ENCODE measurements at regions not wholly inside any gene's neighbourhood (a gene's known extent, or its start where the extent isn't known, plus 50 kb on each side); places are given as distances from the start of the nearest gene placed in this dataset.

DNA sequence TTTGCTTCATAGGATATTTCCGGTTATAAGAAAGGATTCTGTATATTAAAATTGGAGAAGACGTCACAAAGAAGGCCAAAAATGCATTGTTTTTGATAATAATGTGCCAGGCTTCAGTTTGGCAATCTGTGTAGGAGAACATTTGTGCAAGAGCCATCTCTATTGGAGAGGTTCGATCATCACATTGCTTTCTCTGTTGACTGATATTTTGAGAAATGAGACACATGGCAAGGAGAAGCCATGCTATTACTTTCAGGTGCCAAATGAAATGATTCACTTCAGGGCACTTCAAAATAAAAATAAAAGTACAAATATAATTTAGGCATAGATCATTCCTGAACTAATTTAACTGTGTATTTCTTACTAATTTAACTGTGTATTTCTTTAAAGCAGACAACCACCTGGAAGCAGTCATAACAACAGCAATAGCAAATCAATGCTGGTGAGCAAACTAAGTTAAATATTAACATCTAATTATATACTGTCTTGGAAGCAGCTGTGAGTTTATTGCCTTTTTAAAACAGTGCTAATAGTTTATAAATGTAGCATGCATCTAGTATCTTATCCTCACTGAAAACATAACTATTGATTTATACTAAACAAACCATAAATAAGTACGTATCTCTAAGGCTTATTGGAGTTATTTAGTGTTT lies 50.2 kb upstream of the CHST9 start:
- Histone ChIP-seq H4K20me1 (ENCODE audit: low read depth) (no peaks in the 10 kb centered on the region), H3K79me2 (ENCODE audit: low read depth) (no peaks in the 10 kb centered on the region), H3K4me2 (no peak overlapping the region), H3K36me3 (no peaks in the 10 kb centered on the region), H3K4me3 (no peak overlapping the region), H3K9me3 (ENCODE audit: low read depth) (no peaks in the 10 kb centered on the region), H2AFZ (replicated peaks) (no peak overlapping the region), H3K4me1 (peaks cover 7% of the 10 kb centered on the region), H3K27ac (no peak overlapping the region), H3F3A (ENCODE audit: low read depth) (no peaks in the 10 kb centered on the region), H3K27me3 (no peaks in the 10 kb centered on the region), H3K9ac (no peak overlapping the region)
- Mint-ChIP-seq H3K27ac (no peak overlapping the region), H3K9me3 (no peaks in the 10 kb centered on the region), H3K27me3 (ENCODE audit: insufficient read depth, low read depth) (peaks cover 3% of the 10 kb centered on the region), H3K4me1 (peaks cover 16% of the 10 kb centered on the region), H3K4me3 (no peak overlapping the region), H3K36me3 (no peaks in the 10 kb centered on the region)
- no peak for DNase-seq (ENCODE audit: low spot score)
- no peak for TF ChIP-seq EZH2phosphoT487 (IDR thresholded peaks at IDR 0.05)
- TF ChIP-seq EZH2 (IDR thresholded peaks at IDR 0.05) = no peak
- TF ChIP-seq, protein P1, sequence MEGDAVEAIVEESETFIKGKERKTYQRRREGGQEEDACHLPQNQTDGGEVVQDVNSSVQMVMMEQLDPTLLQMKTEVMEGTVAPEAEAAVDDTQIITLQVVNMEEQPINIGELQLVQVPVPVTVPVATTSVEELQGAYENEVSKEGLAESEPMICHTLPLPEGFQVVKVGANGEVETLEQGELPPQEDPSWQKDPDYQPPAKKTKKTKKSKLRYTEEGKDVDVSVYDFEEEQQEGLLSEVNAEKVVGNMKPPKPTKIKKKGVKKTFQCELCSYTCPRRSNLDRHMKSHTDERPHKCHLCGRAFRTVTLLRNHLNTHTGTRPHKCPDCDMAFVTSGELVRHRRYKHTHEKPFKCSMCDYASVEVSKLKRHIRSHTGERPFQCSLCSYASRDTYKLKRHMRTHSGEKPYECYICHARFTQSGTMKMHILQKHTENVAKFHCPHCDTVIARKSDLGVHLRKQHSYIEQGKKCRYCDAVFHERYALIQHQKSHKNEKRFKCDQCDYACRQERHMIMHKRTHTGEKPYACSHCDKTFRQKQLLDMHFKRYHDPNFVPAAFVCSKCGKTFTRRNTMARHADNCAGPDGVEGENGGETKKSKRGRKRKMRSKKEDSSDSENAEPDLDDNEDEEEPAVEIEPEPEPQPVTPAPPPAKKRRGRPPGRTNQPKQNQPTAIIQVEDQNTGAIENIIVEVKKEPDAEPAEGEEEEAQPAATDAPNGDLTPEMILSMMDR (IDR thresholded peaks at IDR 0.05) = no peak
